ENCODE measurements at regions not wholly inside any gene's neighbourhood (a gene's known extent, or its start where the extent isn't known, plus 50 kb on each side); places are given as distances from the start of the nearest gene placed in this dataset.

GRCh38 chr2:123164216-123164615 is 860.9 kb upstream of the CNTNAP5 start:
- H3K4me1 ChIP-seq (ENCODE audit: control insufficient read depth, insufficient read depth, low read length) = no peaks in the 10 kb centered on the region
- no peaks in the 10 kb centered on the region for H3K27me3 ChIP-seq (ENCODE audit: control insufficient read depth, insufficient read depth, low read length)
- H3K27ac ChIP-seq (ENCODE audit: low read depth, low read length) = no peak overlapping the region
- no peak overlapping the region for H3K9ac ChIP-seq (ENCODE audit: low read length)
- no peaks in the 10 kb centered on the region for H3K36me3 ChIP-seq (ENCODE audit: control insufficient read depth, insufficient read depth, low read length)
- no peak overlapping the region for H3K4me3 ChIP-seq (ENCODE audit: low read length)

- H3K27me3 ChIP-seq (ENCODE audit: control insufficient read depth, insufficient read depth, low read length) = no peaks in the 10 kb centered on the region
- H3K9ac ChIP-seq (ENCODE audit: low read length) = no peak overlapping the region
- H3K4me3 ChIP-seq (ENCODE audit: low read length) = no peak overlapping the region
Observed at GRCh38 chr2:123165616-123166015, 859.5 kb upstream of the CNTNAP5 start.

DNA sequence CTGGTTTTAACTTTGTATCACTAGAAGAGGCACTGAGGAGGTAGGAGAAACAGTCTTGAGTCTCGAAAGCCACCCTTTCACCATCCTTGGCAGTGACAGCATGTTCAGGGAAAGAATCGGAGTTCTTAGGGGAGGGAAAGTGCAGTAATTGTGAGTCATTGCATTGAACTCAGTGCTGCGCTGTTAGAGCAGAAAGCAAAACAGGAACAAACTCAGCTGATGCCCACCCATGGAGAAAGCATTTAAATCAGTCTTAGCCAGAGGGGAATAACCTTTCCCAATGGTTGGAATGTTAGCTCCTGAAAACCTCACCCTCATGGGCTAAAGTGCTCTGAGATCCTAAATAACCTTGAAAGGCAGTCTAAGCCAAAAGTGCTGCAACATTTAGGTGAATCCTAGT is 845.6 kb upstream of the CNTNAP5 start:
- Histone ChIP-seq H3K4me1 (ENCODE audit: control insufficient read depth, insufficient read depth, low read length) (no peaks in the 10 kb centered on the region), H3K36me3 (ENCODE audit: control insufficient read depth, insufficient read depth, low read length) (no peaks in the 10 kb centered on the region), H3K27ac (ENCODE audit: low read depth, low read length) (no peak overlapping the region), H3K4me3 (ENCODE audit: low read length) (no peak overlapping the region), H3K9ac (ENCODE audit: low read length) (no peak overlapping the region), H3K27me3 (ENCODE audit: control insufficient read depth, insufficient read depth, low read length) (no peaks in the 10 kb centered on the region)

More at GRCh38 chr2:123165616-123166015, 859.5 kb upstream of the CNTNAP5 start:
- Histone ChIP-seq H3K4me1 (ENCODE audit: control insufficient read depth, insufficient read depth, low read length) (no peaks in the 10 kb centered on the region), H3K36me3 (ENCODE audit: control insufficient read depth, insufficient read depth, low read length) (no peaks in the 10 kb centered on the region), H3K27ac (ENCODE audit: low read depth, low read length) (no peak overlapping the region)

- Histone ChIP-seq H3K4me1 (ENCODE audit: control insufficient read depth, insufficient read depth, low read length) (no peaks in the 10 kb centered on the region), H3K9ac (ENCODE audit: low read length) (no peak overlapping the region), H3K4me3 (ENCODE audit: low read length) (no peak overlapping the region), H3K36me3 (ENCODE audit: control insufficient read depth, insufficient read depth, low read length) (no peaks in the 10 kb centered on the region), H3K27me3 (ENCODE audit: control insufficient read depth, insufficient read depth, low read length) (no peaks in the 10 kb centered on the region), H3K27ac (ENCODE audit: low read depth, low read length) (no peak overlapping the region)
Observed at GRCh38 chr2:123195957-123196356, 829.1 kb upstream of the CNTNAP5 start.

DNA sequence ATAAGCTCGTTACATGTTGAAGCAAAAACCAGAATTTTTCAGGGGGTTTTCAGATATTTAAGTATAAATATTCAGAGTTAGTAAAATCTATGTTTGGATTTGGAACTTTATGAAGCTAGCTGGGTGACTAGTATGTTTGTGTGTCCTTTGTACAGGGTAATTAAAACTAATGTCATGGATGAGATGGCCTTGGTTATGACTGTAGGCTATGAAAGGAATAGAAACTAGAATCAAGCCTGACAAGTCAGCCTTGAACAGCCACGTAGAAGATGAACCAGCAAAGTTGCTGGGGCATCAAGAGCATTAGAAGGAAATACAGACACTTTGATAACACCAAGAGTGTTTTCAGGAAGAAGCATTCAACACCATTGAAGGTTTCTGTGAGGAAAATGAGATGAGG is 825.1 kb upstream of the CNTNAP5 start:
- H3K9ac ChIP-seq (ENCODE audit: low read length) = no peak overlapping the region
- no peak overlapping the region for H3K27ac ChIP-seq (ENCODE audit: low read depth, low read length)
- no peaks in the 10 kb centered on the region for H3K27me3 ChIP-seq (ENCODE audit: control insufficient read depth, insufficient read depth, low read length)
- no peaks in the 10 kb centered on the region for H3K36me3 ChIP-seq (ENCODE audit: control insufficient read depth, insufficient read depth, low read length)
- H3K4me1 ChIP-seq (ENCODE audit: control insufficient read depth, insufficient read depth, low read length) = no peaks in the 10 kb centered on the region
- H3K4me3 ChIP-seq (ENCODE audit: low read length) = no peak overlapping the region

DNA sequence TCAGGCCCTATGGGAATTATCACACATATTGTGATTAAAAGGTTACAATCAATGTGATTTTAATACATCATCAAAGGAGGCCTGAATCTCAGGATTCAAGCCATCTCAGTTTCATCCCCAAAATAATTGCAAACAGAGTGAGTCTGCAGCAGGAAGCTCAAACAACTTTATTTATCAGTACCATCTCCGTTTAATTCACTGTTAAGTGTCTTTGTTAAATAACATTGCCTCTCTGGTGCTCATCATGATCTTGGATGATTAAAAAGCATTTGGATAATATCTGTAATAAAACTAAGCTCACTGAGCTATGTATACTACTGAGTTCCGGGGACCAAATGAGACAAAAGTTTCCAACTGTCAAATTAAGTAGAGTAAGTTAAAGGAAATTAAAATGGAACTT is 817.8 kb upstream of the CNTNAP5 start:
- Histone ChIP-seq H3K9ac (ENCODE audit: low read length) (no peak overlapping the region), H3K4me3 (ENCODE audit: low read length) (no peak overlapping the region), H3K27me3 (ENCODE audit: control insufficient read depth, insufficient read depth, low read length) (no peaks in the 10 kb centered on the region), H3K27ac (ENCODE audit: low read depth, low read length) (no peak overlapping the region), H3K36me3 (ENCODE audit: control insufficient read depth, insufficient read depth, low read length) (no peaks in the 10 kb centered on the region), H3K4me1 (ENCODE audit: control insufficient read depth, insufficient read depth, low read length) (no peaks in the 10 kb centered on the region)

- Histone ChIP-seq H3K27me3 (ENCODE audit: control insufficient read depth, insufficient read depth, low read length) (no peaks in the 10 kb centered on the region), H3K27ac (ENCODE audit: low read depth, low read length) (no peak overlapping the region), H3K4me1 (ENCODE audit: control insufficient read depth, insufficient read depth, low read length) (no peaks in the 10 kb centered on the region), H3K36me3 (ENCODE audit: control insufficient read depth, insufficient read depth, low read length) (no peaks in the 10 kb centered on the region), H3K4me3 (ENCODE audit: low read length) (no peak overlapping the region), H3K9ac (ENCODE audit: low read length) (no peak overlapping the region)
Observed at GRCh38 chr2:123209202-123209601, 815.9 kb upstream of the CNTNAP5 start.

DNA sequence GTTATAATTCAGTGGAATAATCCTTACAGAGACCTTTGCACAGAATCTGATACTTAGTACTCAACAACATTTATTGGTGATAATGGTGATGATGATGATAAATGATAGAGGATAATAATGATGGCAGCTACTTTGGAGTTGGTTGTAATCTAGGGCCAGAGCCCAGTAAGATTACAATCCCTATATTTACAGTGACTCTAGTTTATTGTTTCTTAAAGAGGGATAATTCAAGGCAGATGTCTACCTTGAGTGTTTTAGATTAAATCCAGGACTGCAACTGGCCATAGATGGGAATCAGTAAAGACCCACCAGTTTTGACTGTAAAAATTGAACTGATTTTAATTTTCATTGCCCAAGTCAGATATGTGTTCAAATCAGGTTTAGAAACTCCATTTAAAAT is 813.9 kb upstream of the CNTNAP5 start:
- no peak overlapping the region for H3K27ac ChIP-seq (ENCODE audit: low read depth, low read length)
- no peaks in the 10 kb centered on the region for H3K36me3 ChIP-seq (ENCODE audit: control insufficient read depth, insufficient read depth, low read length)
- no peaks in the 10 kb centered on the region for H3K4me1 ChIP-seq (ENCODE audit: control insufficient read depth, insufficient read depth, low read length)
- no peaks in the 10 kb centered on the region for H3K27me3 ChIP-seq (ENCODE audit: control insufficient read depth, insufficient read depth, low read length)
- no peak overlapping the region for H3K9ac ChIP-seq (ENCODE audit: low read length)
- H3K4me3 ChIP-seq (ENCODE audit: low read length) = no peak overlapping the region

DNA sequence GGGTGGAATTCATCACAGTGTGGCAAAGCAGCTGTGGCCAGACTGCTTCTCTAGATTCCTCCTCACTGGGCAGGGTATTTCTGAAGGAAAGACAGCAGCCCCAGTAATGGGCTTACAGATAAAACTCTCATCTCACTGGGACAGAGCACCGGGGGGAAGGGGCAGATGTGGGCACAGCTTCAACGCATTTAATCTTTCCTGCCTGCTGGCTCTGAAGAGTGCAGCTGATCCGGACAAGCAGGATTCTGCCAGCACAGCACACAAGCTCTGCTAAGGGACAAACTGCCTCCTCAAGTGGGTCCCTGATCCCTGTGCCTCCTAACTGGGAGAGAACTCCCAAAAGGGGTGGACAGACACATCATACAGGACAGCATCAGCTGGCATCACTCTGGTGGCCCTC is 779.9 kb upstream of the CNTNAP5 start:
- Histone ChIP-seq H3K36me3 (ENCODE audit: control insufficient read depth, insufficient read depth, low read length) (no peaks in the 10 kb centered on the region), H3K4me1 (ENCODE audit: control insufficient read depth, insufficient read depth, low read length) (no peaks in the 10 kb centered on the region), H3K4me3 (ENCODE audit: low read length) (no peak overlapping the region), H3K27ac (ENCODE audit: low read depth, low read length) (no peak overlapping the region), H3K27me3 (ENCODE audit: control insufficient read depth, insufficient read depth, low read length) (no peaks in the 10 kb centered on the region), H3K9ac (ENCODE audit: low read length) (no peak overlapping the region)

DNA sequence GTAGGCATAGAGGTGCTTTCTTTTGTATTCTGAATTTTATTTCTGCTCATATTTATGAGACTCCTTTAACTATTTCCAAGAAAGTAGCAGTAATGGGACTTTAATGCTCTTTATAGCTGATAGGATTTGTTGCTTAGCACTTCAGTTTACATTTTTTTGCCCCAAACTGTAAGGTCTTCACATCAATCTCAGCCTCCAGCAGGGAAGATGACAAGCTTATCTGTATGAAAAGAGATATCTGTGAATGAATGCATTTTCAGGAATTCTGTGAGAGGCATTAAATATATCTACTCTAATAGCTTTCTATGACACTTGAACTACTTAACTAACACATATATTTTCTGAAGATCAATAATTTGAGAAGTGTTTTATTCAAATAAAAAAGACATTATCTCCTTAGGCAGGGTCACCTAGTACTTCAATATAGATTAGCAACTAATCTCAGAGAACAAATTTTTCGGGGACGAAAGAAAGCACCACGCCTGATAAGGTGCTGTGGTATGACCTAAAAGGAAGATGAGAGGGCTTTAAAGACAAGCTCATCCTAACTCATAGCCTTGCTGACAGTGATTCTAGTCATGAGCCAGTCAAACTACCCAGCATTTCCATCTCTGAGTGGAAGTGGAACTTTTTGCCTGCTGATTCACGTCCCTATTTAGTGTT is 766.1 kb upstream of the CNTNAP5 start:
- H3K4me1 ChIP-seq (ENCODE audit: control insufficient read depth, insufficient read depth, low read length) = no peaks in the 10 kb centered on the region
- no peaks in the 10 kb centered on the region for H3K36me3 ChIP-seq (ENCODE audit: control insufficient read depth, insufficient read depth, low read length)
- H3K27me3 ChIP-seq (ENCODE audit: control insufficient read depth, insufficient read depth, low read length) = no peaks in the 10 kb centered on the region
- no peak overlapping the region for H3K27ac ChIP-seq (ENCODE audit: low read depth, low read length)
- no peak overlapping the region for H3K9ac ChIP-seq (ENCODE audit: low read length)
- no peak overlapping the region for H3K4me3 ChIP-seq (ENCODE audit: low read length)

- Histone ChIP-seq H3K36me3 (ENCODE audit: control insufficient read depth, insufficient read depth, low read length) (no peaks in the 10 kb centered on the region), H3K27me3 (ENCODE audit: control insufficient read depth, insufficient read depth, low read length) (no peaks in the 10 kb centered on the region), H3K4me1 (ENCODE audit: control insufficient read depth, insufficient read depth, low read length) (no peaks in the 10 kb centered on the region), H3K9ac (ENCODE audit: low read length) (no peak overlapping the region), H3K4me3 (ENCODE audit: low read length) (no peak overlapping the region), H3K27ac (ENCODE audit: low read depth, low read length) (no peak overlapping the region)
Observed at GRCh38 chr2:123262856-123263255, 762.2 kb upstream of the CNTNAP5 start.

GRCh38 chr2:123283431-123283830 is 741.7 kb upstream of the CNTNAP5 start:
- H3K27me3 ChIP-seq (ENCODE audit: control insufficient read depth, insufficient read depth, low read length) = no peaks in the 10 kb centered on the region
- no peak overlapping the region for H3K27ac ChIP-seq (ENCODE audit: low read depth, low read length)
- H3K4me1 ChIP-seq (ENCODE audit: control insufficient read depth, insufficient read depth, low read length) = no peaks in the 10 kb centered on the region
- no peak overlapping the region for H3K4me3 ChIP-seq (ENCODE audit: low read length)
- no peaks in the 10 kb centered on the region for H3K36me3 ChIP-seq (ENCODE audit: control insufficient read depth, insufficient read depth, low read length)
- H3K9ac ChIP-seq (ENCODE audit: low read length) = no peak overlapping the region

GRCh38 chr2:123303731-123304130 is 721.4 kb upstream of the CNTNAP5 start:
- Histone ChIP-seq H3K4me1 (ENCODE audit: control insufficient read depth, insufficient read depth, low read length) (no peaks in the 10 kb centered on the region), H3K36me3 (ENCODE audit: control insufficient read depth, insufficient read depth, low read length) (no peaks in the 10 kb centered on the region), H3K27ac (ENCODE audit: low read depth, low read length) (no peak overlapping the region), H3K9ac (ENCODE audit: low read length) (no peak overlapping the region), H3K4me3 (ENCODE audit: low read length) (no peak overlapping the region), H3K27me3 (ENCODE audit: control insufficient read depth, insufficient read depth, low read length) (no peaks in the 10 kb centered on the region)

Data from rectal smooth muscle tissue (tissue), 1 donor.